Spleen (tissue), 7 donors: ENCODE measurements at regions not wholly inside any gene's neighbourhood (a gene's known extent, or its start where the extent isn't known, plus 50 kb on each side); places are given as distances from the start of the nearest gene placed in this dataset.

Experiments
- POLR2AphosphoS5 ChIP-seq, 3 donors: sonication (generic); formaldehyde crosslinking; IDR thresholded peaks; one replicate each; pipeline ENCODE4 v1.5.1; 2017; ENCODE audit warnings: antibody characterized with exemption in 3 of 3
- TF ChIP-seq, protein P1 (sequence below), 11 experiments: fragments of 200-600 bp in 7 of 11; fragments of 450-650 bp in 4 of 11; sonication (generic) in 4 of 11; IDR thresholded peaks in 8 of 11; conservative IDR thresholded peaks in 3 of 11; 1 replicate in 7 of 11; 2 replicates in 4 of 11; pipeline versions ENCODE4 v1.4.0 to v1.8.0; 2016 to 2021; ENCODE audit warnings: antibody characterized with exemption in 11 of 11, inconsistent platforms in 4 of 11, mild to moderate bottlenecking in 1 of 11
- donor health status: DM: no; HTN: no; CAD: no; lungs with moderate emphysema.
- donor health status: DM: no; HTN: no; CAD: no.
- donor health status: DM: no; HTN: no; CAD: no.

DNA sequence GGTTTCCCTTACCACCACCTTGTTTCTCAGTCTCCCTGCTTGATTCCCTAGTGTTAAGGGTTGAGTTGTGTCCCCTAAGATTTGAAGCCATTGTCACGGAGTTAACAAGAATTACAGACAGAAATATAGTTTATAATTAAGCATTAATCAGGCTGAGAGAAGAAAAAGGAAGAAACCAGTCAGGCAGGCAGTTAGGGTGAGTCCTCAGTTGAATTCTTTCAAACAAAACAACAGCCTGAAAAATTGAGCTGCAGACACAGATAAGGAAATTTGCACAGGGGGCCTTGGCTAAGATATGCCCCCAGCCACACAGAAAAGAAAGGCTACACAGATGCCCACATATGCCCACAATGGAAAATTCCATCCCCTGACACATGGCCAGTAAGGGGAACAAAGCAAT is 111.7 kb upstream of the RAI14 start:
- TF ChIP-seq, protein P1, sequence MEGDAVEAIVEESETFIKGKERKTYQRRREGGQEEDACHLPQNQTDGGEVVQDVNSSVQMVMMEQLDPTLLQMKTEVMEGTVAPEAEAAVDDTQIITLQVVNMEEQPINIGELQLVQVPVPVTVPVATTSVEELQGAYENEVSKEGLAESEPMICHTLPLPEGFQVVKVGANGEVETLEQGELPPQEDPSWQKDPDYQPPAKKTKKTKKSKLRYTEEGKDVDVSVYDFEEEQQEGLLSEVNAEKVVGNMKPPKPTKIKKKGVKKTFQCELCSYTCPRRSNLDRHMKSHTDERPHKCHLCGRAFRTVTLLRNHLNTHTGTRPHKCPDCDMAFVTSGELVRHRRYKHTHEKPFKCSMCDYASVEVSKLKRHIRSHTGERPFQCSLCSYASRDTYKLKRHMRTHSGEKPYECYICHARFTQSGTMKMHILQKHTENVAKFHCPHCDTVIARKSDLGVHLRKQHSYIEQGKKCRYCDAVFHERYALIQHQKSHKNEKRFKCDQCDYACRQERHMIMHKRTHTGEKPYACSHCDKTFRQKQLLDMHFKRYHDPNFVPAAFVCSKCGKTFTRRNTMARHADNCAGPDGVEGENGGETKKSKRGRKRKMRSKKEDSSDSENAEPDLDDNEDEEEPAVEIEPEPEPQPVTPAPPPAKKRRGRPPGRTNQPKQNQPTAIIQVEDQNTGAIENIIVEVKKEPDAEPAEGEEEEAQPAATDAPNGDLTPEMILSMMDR (IDR thresholded peaks at IDR 0.05 in 8 of 11, conservative IDR thresholded peaks at IDR 0.05 in 3 of 11) = no peak
- TF ChIP-seq POLR2AphosphoS5 (IDR thresholded peaks at IDR 0.05) = no peak
